ENCODE measurements at regions not wholly inside any gene's neighbourhood (a gene's known extent, or its start where the extent isn't known, plus 50 kb on each side); places are given as distances from the start of the nearest gene placed in this dataset.
A peak's percentile ranks its signal among the peaks of the same experiment; 100 is the strongest.

GRCh38 chr17:71396711-71397110 lies 724.1 kb upstream of the SOX9 start:
- DNase-seq (ENCODE audit: low read depth) = no peak
- H3K4me3 ChIP-seq (ENCODE audit: low read depth, low read length) = no peak overlapping the region
- TF ChIP-seq CTCF (conservative IDR thresholded peaks at IDR 0.05; ENCODE audit: low read depth, low read length) = no peak

DNA sequence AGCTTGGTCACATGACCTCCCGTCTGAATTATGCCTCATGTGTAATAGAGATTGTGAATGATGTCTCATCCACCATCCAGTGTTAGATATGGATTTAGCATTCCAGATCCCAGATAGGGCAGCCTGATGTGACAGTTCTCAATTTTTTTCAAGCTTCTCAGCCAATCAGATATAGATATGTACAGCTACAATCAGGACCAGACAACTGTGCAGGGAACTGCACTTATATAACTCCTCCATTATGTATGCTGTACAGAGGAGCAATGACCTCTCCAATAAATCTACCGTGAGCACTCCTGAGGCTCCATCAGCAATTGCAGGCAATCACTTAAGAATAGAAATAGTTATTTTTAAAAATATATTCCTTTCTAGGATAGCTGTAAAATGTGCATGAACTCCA lies 722.8 kb upstream of the SOX9 start:
- no peak overlapping the region for H3K4me3 ChIP-seq (ENCODE audit: low read depth, low read length)
- DNase-seq (ENCODE audit: low read depth) = no peak
- TF ChIP-seq CTCF (conservative IDR thresholded peaks at IDR 0.05; ENCODE audit: low read depth, low read length) = no peak

DNA sequence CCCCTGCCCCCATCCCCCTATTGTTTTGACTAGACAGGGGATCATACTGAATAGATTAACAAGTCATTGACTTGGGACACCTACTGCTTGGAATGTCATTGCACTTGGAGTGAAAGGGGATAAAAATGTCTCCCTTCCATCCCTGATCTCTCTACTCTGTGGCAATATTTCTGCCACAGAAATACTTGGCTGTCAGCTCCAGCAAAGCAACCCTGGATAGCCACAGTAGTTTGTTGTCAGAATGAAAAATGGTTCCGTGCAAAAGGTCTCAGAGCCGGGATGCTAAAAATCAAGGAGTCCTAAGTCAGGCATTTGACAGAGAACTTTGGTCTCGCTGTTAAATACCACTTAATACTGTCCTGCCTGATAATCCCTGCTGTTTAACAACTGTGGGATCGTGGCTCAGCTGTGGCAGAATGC lies 722.0 kb upstream of the SOX9 start:
- no peak for TF ChIP-seq CTCF (conservative IDR thresholded peaks at IDR 0.05; ENCODE audit: low read depth, low read length)
- peak; percentile 11 for DNase-seq (ENCODE audit: low read depth)
- H3K4me3 ChIP-seq (ENCODE audit: low read depth, low read length) = no peak overlapping the region

GRCh38 chr17:71399221-71399620 lies 721.6 kb upstream of the SOX9 start:
- no peak overlapping the region for H3K4me3 ChIP-seq (ENCODE audit: low read depth, low read length)
- no peak for TF ChIP-seq CTCF (conservative IDR thresholded peaks at IDR 0.05; ENCODE audit: low read depth, low read length)
- no peak for DNase-seq (ENCODE audit: low read depth)

GRCh38 chr17:71399649-71400048 lies 721.2 kb upstream of the SOX9 start:
- TF ChIP-seq CTCF (conservative IDR thresholded peaks at IDR 0.05; ENCODE audit: low read depth, low read length) = no peak
- DNase-seq (ENCODE audit: low read depth) = no peak
- no peak overlapping the region for H3K4me3 ChIP-seq (ENCODE audit: low read depth, low read length)

GRCh38 chr17:71402007-71402406 lies 718.8 kb upstream of the SOX9 start:
- no peak overlapping the region for H3K4me3 ChIP-seq (ENCODE audit: low read depth, low read length)
- no peak for DNase-seq (ENCODE audit: low read depth)

More at GRCh38 chr17:71402007-71402406, 718.8 kb upstream of the SOX9 start:
- no peak for TF ChIP-seq CTCF (conservative IDR thresholded peaks at IDR 0.05; ENCODE audit: low read depth, low read length)
